HFF-Myc (cell line): ENCODE measurements at regions not wholly inside any gene's neighbourhood (a gene's known extent, or its start where the extent isn't known, plus 50 kb on each side); places are given as distances from the start of the nearest gene placed in this dataset.

Experiments
- DNase-seq: peaks from one replicate; pipeline ENCODE4 v3.0.0-alpha.2; 2011; ENCODE audit warnings: low read depth; ENCODE audit errors: extremely low read depth
- H3K4me3 ChIP-seq: replicated peaks from 2 replicates; pipeline ENCODE4 v1.5.1; 2011; ENCODE audit warnings: low read depth, mild to moderate bottlenecking, control low read depth, low read length
- TF ChIP-seq, protein P1 (sequence below): IDR thresholded peaks from 2 replicates; pipeline ENCODE4 v1.5.1; 2012; ENCODE audit warnings: mild to moderate bottlenecking, low read depth, low read length, control low read depth; ENCODE audit errors: missing control alignments

DNA sequence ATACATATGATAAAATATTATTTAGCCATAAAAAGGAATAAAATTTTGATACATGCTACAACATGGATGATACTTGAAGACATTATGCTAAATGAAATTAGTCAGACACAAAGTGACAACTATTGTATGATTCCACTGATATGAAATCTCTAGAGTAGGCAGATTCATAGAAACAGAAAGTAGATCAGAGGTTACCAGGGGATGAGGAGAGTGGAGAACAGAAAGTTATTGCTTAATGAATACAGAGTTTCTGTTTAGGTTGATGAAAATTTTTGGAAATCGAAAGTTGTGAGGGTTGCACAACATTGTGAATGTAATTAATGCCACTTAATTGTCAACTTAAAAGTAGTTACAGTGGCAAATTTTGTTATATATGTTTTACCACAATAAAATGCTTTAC, 315.7 kb upstream of the USP25 start:
- DNase-seq, result no peak
- no peak overlapping the region for H3K4me3 ChIP-seq
- TF ChIP-seq, protein P1, sequence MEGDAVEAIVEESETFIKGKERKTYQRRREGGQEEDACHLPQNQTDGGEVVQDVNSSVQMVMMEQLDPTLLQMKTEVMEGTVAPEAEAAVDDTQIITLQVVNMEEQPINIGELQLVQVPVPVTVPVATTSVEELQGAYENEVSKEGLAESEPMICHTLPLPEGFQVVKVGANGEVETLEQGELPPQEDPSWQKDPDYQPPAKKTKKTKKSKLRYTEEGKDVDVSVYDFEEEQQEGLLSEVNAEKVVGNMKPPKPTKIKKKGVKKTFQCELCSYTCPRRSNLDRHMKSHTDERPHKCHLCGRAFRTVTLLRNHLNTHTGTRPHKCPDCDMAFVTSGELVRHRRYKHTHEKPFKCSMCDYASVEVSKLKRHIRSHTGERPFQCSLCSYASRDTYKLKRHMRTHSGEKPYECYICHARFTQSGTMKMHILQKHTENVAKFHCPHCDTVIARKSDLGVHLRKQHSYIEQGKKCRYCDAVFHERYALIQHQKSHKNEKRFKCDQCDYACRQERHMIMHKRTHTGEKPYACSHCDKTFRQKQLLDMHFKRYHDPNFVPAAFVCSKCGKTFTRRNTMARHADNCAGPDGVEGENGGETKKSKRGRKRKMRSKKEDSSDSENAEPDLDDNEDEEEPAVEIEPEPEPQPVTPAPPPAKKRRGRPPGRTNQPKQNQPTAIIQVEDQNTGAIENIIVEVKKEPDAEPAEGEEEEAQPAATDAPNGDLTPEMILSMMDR, result no peak

DNA sequence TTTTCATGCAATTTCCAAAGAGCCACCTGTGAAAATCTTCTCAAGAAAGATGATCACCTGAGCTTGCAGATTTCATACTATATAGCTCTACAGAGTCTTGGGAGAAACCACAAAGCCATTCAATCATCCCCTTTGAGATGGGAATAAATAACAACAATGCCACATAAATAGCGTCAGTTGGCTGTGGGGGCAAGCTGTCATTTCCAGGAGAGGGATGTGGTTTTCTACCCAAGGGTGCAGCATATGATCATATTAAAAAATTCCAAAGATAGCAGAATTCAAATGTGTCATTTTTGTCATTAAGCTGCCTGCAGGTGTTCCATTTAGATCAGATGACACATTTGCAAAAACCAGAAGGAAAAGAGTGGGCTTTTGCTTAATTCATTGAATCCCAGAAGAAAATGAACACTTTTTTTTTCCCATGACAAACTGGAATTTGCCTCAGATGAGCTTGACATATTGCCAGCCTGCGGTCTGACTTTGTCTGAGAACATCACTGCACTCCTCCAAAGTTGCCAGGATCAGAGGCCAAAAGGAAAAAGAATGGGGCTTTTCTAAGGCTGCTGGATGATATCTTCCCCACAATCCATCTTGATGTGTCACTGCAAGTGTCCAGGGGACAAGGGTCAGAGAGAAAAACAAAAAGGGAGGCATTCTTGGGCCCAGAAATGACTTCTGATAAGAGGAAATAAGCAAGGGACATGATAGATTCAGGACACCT, 314.1 kb upstream of the USP25 start:
- H3K4me3 ChIP-seq, result no peak overlapping the region
- no peak for DNase-seq
- TF ChIP-seq, protein P1, result no peak

DNA sequence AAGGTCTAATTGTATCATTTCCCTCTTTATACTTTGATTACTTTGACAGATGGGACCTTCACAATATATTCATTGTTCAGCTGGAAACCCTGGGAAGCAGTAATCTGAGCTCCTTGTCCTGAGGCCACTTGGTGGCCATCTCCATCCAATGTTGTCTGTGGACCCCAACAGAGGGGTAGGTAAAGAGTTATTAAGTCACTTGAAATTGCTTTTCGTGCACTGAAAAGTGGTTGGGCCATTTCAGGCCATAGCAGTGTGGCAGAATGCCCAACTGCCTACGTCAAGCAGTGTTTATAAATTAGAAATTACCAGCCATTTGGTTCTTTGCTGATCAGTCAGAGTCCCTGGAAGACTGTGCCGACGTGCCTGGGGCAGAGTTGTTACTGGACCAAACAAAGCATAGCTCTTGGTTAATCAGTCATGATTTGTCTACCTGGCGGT, 308.3 kb upstream of the USP25 start:
- TF ChIP-seq, protein P1, result no peak
- DNase-seq, result no peak

DNA sequence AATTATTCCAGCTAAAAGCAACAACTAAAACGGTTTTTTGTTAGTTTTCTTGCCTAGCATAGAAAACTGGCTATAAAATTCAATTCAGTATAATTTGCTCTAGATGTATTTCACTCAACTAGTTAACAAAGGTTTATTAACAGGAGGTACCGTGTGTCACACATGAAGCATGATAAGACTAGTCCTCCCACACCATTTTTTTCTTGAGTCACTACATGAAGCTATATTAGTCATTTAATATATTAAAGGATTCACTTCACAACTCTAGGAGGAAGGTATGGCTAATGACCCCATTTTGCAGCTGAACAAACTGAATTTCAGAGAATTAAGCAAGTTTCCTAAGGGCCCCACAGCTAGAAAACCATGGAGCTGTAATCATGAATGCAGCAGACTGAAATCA, 307.8 kb upstream of the USP25 start:
- DNase-seq, result no peak
- H3K4me3 ChIP-seq, result no peak overlapping the region
- TF ChIP-seq, protein P1, result no peak

More for the DNA sequence above, 308.3 kb upstream of the USP25 start:
- H3K4me3 ChIP-seq, result no peak overlapping the region

DNA sequence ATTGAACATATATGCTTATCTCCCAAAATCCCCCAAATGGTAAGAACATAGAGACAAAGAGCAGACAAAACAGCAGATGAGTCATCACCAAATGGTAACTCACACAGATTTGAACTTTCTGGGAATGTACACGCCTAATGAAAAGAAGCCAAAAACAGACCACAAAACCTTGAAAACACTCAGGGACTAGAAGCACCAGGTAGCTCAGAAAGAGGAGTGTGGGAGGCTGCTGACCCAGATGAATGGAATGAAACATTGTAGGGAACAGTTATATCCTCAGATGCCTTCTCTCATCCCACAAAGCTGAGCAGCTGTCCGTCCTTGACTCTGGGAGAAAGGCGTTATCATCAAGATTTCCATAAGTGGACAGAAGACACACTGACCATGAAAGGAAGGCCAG, 307.0 kb upstream of the USP25 start:
- TF ChIP-seq, protein P1, result no peak
- no peak overlapping the region for H3K4me3 ChIP-seq
- DNase-seq, result peak; percentile 3

DNA sequence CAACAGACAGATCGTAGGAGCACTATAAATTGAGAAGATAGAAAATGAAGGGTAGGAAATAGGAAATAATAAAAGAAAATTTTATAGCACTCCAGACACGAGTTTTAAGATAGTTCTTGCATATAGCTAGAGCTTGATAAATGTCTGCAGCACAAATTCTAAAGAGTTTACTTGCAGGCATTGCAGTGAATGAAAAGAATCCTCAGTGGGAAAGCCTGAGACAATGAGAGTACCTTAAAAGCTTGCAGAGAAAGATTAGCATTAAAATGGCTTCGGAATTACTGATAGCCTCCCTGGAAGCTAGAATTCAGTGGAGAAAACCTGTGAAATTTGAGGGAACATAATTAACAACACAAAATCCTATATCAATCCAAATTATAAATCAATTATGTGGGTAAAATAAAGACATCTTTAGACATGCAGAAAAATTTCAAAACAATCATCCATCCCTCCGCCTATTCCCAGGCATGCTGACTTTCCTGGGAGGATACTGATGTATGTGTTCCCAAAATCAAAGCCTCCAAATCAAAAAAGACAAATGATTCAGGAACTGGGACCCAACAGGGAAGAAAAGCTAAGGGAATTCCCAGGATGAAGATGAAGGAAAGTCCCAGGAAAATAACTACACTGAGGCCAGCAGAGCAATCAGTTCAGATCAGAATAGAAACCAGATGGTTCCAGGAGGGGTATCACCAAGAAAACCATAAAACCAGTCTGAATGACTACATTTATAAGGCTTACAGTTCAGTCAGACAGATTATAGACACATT, 305.9 kb upstream of the USP25 start:
- no peak overlapping the region for H3K4me3 ChIP-seq
- no peak for DNase-seq
- TF ChIP-seq, protein P1, result no peak
